ENCODE measurements at regions not wholly inside any gene's neighbourhood (a gene's known extent, or its start where the extent isn't known, plus 50 kb on each side); places are given as distances from the start of the nearest gene placed in this dataset.

GRCh38 chr20:24106150-24106800 lies 117.7 kb upstream of the GGTLC1 start:
- H3K27me3 ChIP-seq (ENCODE audit: control insufficient read depth, insufficient read depth, low read length): peaks cover 5% of the 10 kb centered on the region; the same call in 1 of the 2 replicates
- ChIA-PET CTCF (no interaction called here), POLR2A (interaction anchor here (0.6 kb wide), 1 partner anchor 27 kb away, joined by 7 read pairs; no protein-coding TSS in a partner anchor)
- no peaks in the 10 kb centered on the region for H3K4me1 ChIP-seq (ENCODE audit: control insufficient read depth, insufficient read depth, low read length)
- no peak for ATAC-seq
- H3K9me3 ChIP-seq (ENCODE audit: control insufficient read depth, insufficient read depth, low read depth, low read length): no peaks in the 10 kb centered on the region
- no peak for DNase-seq (ENCODE audit: low read depth, low spot score)
- TF ChIP-seq REST (IDR thresholded peaks at IDR 0.05; ENCODE audit: insufficient read depth in 1 of 2, low read depth in 2 of 2, low read length in 1 of 2) (no peak), SIN3A (IDR thresholded peaks at IDR 0.05; ENCODE audit: borderline replicate concordance, insufficient read depth, low read depth, low read length) (no peak), CTCF (IDR thresholded peaks at IDR 0.05) (no peak), TCF7L2 (IDR thresholded peaks at IDR 0.05; ENCODE audit: low read depth, low read length) (no peak)
- H3K36me3 ChIP-seq (ENCODE audit: control insufficient read depth, insufficient read depth, low read length): no peaks in the 10 kb centered on the region
- intact Hi-C loops (cut with micrococcal nuclease; ENCODE audit: unreplicated experiment) (no loop called here), in situ Hi-C loops (cut with HindIII; ENCODE audit: low pct_unique_long_range_greater_than_20kb, low sequenced_read_pairs) (no loop called here)
- no TSS peak for BruUV-seq (replicated peaks)
- no peak overlapping the region for H3K27ac ChIP-seq (ENCODE audit: low read length)
- no peak overlapping the region for H3K4me3 ChIP-seq (ENCODE audit: low read depth in 2 of 2, low read length in 2 of 2)

- POLR2A ChIA-PET: no interaction called here
- intact Hi-C loops (cut with micrococcal nuclease; ENCODE audit: unreplicated experiment) (no loop called here), in situ Hi-C loops (cut with HindIII; ENCODE audit: low pct_unique_long_range_greater_than_20kb, low sequenced_read_pairs) (no loop called here)
- no TSS peak for BruUV-seq (replicated peaks)
- H3K4me3 ChIP-seq (ENCODE audit: low read depth in 2 of 2, low read length in 2 of 2): no peak overlapping the region
- no peak for DNase-seq (ENCODE audit: low read depth, low spot score)
- no peaks in the 10 kb centered on the region for H3K36me3 ChIP-seq (ENCODE audit: control insufficient read depth, insufficient read depth, low read length)
- TF ChIP-seq SIN3A (IDR thresholded peaks at IDR 0.05; ENCODE audit: borderline replicate concordance, insufficient read depth, low read depth, low read length) (no peak), POLR2AphosphoS5 (IDR thresholded peaks at IDR 0.05; ENCODE audit: low read depth, low read length) (no peak), REST (IDR thresholded peaks at IDR 0.05; ENCODE audit: insufficient read depth in 1 of 2, low read depth in 2 of 2, low read length in 1 of 2) (no peak), CTCF (IDR thresholded peaks at IDR 0.05) (no peak), TCF7L2 (IDR thresholded peaks at IDR 0.05; ENCODE audit: low read depth, low read length) (no peak)
- no peaks in the 10 kb centered on the region for H3K9me3 ChIP-seq (ENCODE audit: control insufficient read depth, insufficient read depth, low read depth, low read length)
- ATAC-seq: no peak
- no peaks in the 10 kb centered on the region for H3K4me1 ChIP-seq (ENCODE audit: control insufficient read depth, insufficient read depth, low read length)
- CTCF ChIA-PET: interaction anchor here (0.5 kb wide), 1 partner anchor 40 kb away, joined by 3 read pairs; no protein-coding TSS in a partner anchor
- no peak overlapping the region for H3K27ac ChIP-seq (ENCODE audit: low read length)
- H3K27me3 ChIP-seq (ENCODE audit: control insufficient read depth, insufficient read depth, low read length): peaks cover 5% of the 10 kb centered on the region; the same call in 1 of the 2 replicates
These were observed 114.3 kb upstream of the GGTLC1 start for GRCh38 chr20:24102749-24103333.
